Globus pallidus (tissue), 1 donor: ENCODE measurements at regions not wholly inside any gene's neighbourhood (a gene's known extent, or its start where the extent isn't known, plus 50 kb on each side); places are given as distances from the start of the nearest gene placed in this dataset.

Source experiments
- DNase-seq: peaks from one replicate; pipeline ENCODE4 v3.0.0-alpha.2; 2015; ENCODE audit warnings: low spot score

- DNase-seq: no peak
Observed at GRCh38 chr14:80446356-80446755, 235.1 kb upstream of the DIO2 start.

- DNase-seq: no peak
Observed at GRCh38 chr14:80445605-80446004, 234.3 kb upstream of the DIO2 start.

GRCh38 chr14:80434574-80435321 is 223.4 kb upstream of the DIO2 start:
- DNase-seq: no peak

GRCh38 chr14:80433811-80434210 is 222.5 kb upstream of the DIO2 start:
- DNase-seq: no peak

DNA sequence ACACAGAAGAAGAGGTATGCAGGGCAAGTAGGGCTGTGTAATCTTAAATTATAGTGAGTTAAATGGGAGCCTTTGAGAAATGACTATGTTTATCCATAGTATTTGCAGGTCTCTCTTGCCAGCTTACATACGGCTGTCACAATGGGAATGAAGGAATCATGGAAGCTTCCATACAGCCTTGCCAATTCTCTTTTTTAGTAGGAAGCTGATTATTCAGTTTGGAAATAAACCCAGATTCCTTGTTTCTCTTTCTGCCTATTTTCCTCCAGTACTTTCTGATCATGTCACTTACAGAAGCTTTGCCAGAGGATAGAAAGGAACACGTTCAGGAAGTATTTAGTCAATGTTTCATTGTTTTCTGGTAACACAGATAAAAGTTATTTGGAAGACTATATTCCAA is 217.4 kb upstream of the DIO2 start:
- DNase-seq: no peak

DNA sequence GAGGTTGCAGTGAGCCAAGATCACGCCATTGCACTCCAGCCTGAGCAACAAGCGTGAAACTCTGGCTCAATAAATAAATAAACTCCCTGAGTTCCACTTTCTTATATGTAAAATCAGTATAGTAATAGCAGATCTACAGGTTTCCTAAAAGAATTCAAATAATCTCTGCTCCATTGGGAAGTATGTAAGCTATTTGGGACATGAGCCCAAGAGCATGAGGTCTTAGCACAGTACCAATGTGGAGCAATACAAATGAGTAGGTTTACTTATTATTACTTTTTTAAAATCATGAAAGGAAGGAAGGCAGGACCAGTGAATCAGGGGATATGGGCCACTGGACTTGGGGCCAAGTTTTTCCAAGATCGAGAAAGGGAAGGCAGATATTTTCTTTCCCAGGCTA is 216.9 kb upstream of the DIO2 start:
- DNase-seq: no peak

- no peak for DNase-seq
Observed at GRCh38 chr14:80427101-80427500, 215.8 kb upstream of the DIO2 start.

GRCh38 chr14:80426683-80427082 is 215.4 kb upstream of the DIO2 start:
- no peak for DNase-seq

GRCh38 chr14:80425686-80426085 is 214.4 kb upstream of the DIO2 start:
- no peak for DNase-seq

- no peak for DNase-seq
Observed at GRCh38 chr14:80419769-80420168, 208.5 kb upstream of the DIO2 start.

- no peak for DNase-seq
Observed at GRCh38 chr14:80419345-80419744, 208.0 kb upstream of the DIO2 start.

DNA sequence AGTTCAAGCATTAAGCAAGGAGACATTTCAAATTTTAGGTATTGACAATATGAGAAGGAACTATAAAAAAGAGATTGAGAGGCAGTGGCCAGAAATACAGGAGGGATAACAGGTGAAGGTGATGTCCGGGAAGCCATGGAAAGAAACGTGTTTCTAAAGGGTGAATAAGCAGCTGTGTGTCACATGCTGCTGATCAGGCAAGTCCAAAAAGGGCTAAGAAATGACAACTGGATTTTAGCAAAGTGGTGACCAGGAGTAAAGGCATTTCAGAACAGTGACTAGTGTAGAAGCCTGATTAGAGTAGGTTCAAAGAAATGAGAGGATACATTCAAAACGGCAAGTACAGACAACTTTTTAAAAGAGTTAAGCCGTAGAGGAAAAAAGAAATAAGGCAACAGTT is 204.3 kb upstream of the DIO2 start:
- no peak for DNase-seq

GRCh38 chr14:80414080-80414479 is 202.8 kb upstream of the DIO2 start:
- DNase-seq: no peak

- DNase-seq: no peak
Observed at GRCh38 chr14:80404413-80404812, 193.1 kb upstream of the DIO2 start.

DNA sequence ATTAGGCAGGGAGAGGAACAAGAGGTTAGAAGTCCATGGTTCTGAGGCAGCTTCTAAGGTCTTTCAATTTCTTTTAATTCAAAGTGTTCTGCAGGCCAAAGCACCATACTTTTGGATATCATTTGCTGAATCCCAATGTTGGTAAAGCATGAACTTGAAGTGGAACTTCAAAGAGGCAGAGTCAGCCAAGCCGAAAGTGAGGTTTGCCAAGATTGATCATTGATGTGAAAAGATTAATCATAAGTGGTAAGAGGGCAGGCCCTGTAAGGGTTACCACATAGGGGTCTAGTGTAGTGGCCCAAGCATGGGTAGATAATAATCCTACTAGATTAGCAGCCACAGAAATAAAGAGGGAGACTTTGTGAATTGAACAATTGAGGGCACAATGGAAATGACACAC is 191.7 kb upstream of the DIO2 start:
- no peak for DNase-seq

DNA sequence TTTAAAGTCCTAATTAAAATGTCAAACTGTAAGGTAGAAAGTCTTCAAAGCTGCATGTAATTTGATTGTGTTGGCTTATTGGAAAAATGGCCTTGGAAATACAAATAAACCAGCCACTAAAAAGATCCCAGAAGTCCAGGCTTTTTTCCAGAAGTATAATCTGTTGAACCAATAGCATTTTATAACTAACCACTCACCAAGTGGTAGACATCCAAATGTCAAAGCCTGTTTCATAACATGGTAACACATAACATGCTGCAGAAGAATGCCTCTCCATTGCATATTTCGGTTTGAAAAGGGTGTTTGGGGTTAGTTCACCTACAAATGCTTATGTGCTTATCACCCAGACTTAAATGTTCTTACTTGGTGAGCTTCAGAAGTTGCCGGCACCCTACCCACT is 183.7 kb upstream of the DIO2 start:
- DNase-seq: no peak

DNA sequence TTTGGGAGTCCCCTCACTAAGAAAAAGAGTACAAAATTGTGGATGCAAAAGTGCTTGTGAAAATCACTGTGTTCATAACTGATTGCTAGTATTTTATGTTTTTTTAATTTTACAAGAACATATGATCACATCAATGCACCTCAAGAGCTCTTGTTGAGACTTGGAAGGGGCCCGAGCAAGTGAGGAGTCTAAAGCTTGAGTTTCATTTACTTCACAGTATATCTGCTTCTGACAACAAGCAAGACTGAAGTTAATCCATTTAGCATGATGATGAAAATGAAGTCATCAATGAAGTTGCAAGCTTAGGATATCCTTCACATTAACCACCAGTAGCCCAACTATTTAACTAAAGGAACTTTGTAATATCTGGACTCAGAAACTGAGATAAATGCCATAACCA is 182.5 kb upstream of the DIO2 start:
- no peak for DNase-seq

DNA sequence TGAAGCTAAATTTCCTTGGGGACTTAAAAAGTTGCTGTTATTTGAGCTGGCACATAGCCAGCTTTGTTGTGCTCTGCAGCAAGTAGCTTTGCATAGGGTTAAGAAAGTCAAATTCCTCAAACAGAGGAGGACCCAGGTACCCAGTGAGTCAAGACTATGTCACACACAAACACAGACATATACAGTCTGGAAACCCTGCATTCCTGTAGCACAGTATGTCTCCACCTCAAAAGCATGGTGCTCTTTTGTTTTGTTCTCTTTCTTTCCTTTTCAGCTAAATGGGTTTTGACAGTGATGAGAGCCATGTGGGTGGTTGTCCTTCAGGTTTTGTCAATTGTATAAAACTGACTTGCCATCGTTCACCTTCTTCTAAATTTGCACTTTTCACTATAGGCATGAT is 179.6 kb upstream of the DIO2 start:
- no peak for DNase-seq

DNA sequence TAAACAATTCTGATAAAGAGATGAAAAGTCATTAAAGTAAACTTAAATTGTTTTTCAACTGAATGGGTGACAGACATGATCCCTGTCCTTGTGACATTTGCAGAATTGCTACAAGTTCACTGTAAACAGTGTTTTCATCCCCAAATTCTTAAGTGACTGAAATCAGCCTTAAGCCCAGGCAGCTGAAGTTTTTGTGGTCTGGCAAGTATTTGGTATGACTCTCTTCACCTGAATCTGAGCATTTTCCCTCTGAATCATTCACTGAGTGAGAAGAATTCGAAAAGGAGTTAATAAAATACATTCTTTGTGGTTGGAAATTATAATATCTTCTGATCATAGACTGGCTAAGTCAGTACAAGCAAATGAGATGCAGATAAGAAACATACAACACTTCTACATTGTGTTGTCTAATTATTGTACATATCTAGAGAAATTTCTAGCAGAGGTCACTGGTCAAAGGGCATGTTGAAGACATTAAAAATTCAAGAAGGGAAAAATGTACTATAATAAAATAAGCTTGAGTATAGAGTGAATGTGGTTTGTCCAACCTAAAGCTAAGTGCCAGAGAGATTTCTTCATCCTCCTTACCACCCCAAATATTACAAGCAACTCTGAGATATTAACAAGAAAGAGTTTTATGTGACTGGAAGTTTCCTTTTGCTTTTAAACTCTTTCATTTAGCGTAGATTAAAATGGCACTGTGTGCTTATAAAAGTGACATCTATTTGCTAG is 177.8 kb upstream of the DIO2 start:
- no peak for DNase-seq

GRCh38 chr14:80387563-80387981 is 176.3 kb upstream of the DIO2 start:
- peak; percentile 40 for DNase-seq

- no peak for DNase-seq
Observed at GRCh38 chr14:80385336-80385735, 174.0 kb upstream of the DIO2 start.

- no peak for DNase-seq
Observed at GRCh38 chr14:80383223-80383622, 171.9 kb upstream of the DIO2 start.

DNA sequence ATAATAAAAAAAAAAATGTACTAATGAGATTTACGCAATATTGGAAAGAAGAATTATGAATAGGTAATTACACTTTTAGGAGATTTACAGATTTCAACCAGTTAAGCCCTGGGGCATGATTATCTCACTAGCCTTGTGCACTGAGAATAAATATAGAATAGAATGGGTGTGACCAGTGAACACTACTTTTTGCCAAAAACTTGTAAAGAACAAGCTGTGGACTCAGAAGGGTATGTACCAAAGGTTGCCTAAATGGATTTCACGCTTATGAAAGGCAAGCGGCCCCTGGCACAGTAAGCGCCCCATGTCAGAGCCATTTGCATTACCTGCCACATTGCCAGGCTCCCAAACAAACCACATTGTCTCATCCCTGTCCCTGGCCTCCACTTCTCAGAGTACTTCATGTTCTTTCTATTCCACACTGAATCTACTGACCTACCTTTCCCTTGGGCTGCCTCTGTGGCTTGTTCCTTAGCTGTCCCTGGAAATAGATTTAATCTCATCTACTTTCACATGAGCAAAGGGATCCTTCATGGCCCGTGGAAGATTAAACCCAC is 170.6 kb upstream of the DIO2 start:
- no peak for DNase-seq
